Inferior parietal cortex (tissue), 1 donor: ENCODE measurements at regions not wholly inside any gene's neighbourhood (a gene's known extent, or its start where the extent isn't known, plus 50 kb on each side); places are given as distances from the start of the nearest gene placed in this dataset.
"Not testable (repeated sequence)": the region's sequence is repeated elsewhere in the genome, so short reads cannot be mapped to it uniquely, and the experiment has no call there.

Source experiments
- DNase-seq: peaks from one replicate; pipeline ENCODE4 v3.0.0-alpha.2; 2016; ENCODE audit errors: extremely low spot score

DNA sequence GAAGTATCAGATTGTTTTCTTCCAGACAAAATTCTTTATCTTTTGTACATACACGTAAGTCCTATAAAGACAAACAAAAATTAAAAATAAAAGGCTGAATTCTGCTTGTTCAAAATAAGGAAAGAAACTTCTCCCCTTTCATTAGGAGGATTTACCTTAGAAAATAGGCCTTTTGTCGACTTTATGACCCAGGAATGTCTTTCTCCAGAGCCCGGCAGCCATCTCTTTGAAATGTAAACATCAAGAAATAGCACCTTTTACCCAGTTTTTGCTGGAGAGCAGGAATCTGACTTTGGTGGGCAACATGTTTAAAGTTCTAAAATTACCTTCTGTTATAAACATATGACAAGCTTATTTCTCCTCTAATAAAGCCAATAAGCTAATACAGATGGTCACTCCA, 373.0 kb upstream of the FTMT start:
- no peak for DNase-seq

GRCh38 chr5:121479337-121479736, 372.3 kb upstream of the FTMT start:
- no peak for DNase-seq

DNA sequence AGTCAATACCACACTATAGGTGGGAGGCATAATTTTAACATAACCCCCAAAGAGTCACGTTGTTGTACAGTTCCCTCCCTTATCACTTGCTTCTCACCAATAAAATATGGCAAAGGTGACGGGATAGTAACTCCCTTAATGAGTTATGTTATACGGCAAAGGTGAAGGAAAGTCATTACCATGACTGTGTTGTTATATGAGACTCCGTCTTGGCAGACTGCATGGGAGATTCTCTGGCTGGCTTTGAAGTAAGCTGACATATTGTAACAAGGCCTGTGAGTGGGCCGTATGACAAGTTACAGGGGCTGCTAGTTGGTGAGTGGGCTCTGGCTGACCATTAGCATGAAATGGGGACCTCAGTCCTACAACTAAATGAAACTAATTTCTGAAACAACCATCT, 366.4 kb upstream of the FTMT start:
- DNase-seq = no peak

GRCh38 chr5:121485999-121486398, 365.7 kb upstream of the FTMT start:
- DNase-seq = not testable (repeated sequence)

DNA sequence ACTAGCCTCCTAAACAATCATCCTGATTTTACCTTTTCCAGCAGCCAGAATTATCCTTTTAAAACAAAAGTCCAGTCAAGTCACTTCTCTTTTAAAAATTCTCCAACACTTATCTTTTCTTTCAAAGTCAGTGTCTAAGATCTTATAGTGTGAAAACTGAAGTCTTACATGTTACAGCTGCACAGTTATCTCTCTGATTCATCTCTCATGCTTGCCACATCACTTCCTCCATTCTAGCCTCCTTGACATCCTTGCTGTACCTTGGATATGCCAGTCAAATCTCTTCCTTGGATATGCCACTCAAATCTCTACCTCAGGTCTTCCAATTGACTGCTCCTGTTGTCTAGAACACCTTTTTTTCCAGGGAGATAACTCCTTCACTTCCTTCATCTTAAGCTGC, 361.7 kb upstream of the FTMT start:
- DNase-seq = no peak

- DNase-seq = no peak
These were observed 354.5 kb upstream of the FTMT start for GRCh38 chr5:121497176-121497575.

GRCh38 chr5:121500310-121500709, 351.4 kb upstream of the FTMT start:
- DNase-seq = peak; percentile 33

DNA sequence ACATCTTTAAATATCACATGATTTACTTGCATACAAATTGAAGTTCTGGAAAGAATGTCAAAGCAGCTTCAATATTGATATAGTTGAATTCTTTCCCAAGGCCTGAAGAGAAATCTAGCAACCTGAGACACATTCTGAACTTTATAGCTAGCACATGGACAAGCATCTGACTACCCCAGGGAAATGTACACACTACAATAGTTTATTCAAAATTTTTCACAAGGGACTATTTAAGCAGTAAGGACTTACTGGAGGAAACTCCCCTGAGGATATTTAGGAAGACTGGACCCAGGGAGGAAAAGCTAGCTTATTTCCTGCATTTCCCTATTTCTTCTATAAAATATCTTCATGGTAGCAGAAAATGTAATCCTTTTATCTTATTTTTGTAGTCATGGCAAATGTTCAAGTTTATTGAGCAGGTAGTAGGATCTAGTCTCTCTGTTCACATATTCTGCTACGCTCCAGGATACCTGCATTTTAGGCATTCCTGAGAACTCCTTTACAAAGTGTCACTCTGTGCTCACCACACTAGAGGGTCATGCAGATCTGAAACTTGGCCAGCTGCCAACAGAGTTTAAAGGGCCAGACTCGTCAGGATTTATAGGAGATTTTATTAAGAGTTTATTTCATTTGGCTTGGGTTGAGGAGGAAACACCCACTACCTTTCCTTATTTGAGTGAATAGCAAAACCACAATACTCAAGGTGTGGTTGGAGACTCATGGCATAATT, 348.4 kb upstream of the FTMT start:
- DNase-seq = peak; percentile 11

DNA sequence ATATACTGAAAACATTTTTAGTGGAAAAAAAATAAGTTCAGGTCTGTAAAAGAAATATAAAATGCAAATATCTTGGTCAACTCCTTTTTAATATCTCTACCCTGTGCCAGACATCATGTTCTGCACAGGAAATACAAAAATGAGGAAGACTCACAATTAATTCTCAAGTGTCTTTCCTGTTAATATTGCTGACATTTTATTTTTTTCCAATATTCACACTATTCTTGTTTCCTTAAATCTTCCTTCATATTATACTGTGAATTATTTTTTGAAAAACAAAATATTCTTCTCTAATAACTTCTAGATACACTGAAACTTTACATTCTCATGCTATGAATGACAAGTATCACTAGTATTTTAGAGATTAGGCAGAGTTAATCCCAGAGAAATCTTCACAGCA, 334.7 kb upstream of the FTMT start:
- DNase-seq = no peak

DNA sequence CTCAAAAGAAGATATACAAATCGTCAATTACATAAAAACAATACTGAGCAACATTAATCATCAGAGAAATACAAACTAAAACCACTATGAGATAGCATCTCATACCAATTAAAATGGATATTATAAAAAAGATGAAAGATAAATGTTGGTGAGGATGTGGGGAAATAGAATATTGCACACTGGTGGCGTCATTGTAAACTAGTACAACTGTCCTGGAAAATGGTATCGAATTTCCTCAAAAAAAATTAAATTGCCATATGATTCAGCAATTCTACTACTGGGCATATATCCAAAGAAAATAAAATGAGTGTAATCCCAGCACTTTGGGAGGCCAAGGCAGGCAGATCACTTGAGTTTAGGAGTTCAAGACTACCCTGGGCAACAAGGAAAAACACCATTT, 326.0 kb upstream of the FTMT start:
- DNase-seq = no peak

GRCh38 chr5:121526908-121527307, 324.8 kb upstream of the FTMT start:
- DNase-seq = no peak

DNA sequence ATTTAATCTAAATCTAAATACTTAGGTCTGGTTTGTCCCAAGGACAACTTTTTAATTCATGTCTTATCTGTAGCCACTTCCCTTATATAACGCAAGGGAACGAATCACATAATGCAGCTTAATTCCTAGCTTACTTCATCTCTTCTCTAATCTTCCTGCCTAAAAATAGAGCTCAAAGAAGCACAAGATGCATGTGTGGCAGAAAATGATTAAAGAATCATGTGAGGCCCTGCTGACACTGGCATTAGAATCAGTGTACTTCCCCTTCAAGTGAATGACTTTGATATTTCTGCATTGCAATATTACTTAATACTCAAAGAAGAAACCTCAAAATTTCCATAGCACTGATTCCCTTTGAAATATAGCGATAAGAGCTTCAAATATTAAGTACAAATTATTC, 317.9 kb upstream of the FTMT start:
- no peak for DNase-seq

DNA sequence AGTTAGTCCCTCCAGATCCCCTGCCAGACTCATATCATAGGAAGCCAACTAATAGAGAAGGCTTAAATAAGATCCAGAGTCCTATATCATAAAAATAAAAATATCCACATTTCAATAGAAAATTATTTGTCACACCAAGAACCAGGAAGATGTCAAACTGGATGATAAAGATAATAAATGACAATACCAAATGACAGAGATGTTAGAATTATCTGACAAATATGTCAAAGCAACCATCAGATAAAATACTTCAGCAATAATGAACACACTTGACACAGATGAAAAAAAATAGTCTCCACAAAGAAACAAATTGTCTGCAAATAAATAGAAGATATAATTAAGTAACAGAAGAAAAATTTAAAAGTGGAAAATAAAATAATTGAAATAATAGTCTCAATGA, 300.7 kb upstream of the FTMT start:
- no peak for DNase-seq

GRCh38 chr5:121559832-121560231, 291.9 kb upstream of the FTMT start:
- no peak for DNase-seq

DNA sequence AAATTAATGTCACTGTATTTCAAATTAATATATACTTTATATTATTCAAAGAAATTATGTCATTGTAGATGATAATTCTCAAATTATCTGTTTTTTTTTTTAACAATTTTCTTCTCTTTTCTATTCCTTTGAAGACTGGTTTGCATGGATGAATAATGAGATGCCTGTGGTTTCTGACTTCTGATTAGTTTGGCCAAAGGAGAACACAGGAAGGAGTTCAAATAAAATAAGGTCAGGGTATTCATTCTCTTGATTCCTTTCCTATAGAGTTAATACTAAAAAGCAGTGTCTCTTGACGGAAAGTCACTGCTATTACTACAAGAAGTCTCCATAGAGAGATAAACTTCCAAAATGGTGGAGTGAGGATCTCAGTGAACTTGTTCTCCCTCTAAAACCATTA, 279.6 kb upstream of the FTMT start:
- no peak for DNase-seq

- no peak for DNase-seq
These were observed 277.8 kb upstream of the FTMT start for GRCh38 chr5:121573721-121574382.

DNA sequence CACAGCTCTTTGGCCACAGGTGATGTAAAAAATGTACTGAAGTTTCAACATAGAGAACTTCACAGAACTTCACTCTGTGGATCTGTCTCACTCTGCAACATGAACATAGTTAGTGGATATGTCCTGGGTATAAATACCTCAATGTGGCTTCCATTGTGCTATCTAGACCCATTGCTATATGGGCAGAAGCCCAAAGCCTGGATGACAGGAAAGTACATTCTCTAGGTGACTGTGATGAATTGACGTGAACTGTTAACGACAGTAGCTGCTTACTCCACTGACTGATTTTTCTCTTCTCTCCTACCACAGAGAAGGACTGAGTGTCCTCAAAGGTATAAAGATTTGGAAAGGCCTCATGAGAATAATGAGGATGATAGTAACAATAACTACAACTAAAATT, 270.1 kb upstream of the FTMT start:
- DNase-seq = no peak

DNA sequence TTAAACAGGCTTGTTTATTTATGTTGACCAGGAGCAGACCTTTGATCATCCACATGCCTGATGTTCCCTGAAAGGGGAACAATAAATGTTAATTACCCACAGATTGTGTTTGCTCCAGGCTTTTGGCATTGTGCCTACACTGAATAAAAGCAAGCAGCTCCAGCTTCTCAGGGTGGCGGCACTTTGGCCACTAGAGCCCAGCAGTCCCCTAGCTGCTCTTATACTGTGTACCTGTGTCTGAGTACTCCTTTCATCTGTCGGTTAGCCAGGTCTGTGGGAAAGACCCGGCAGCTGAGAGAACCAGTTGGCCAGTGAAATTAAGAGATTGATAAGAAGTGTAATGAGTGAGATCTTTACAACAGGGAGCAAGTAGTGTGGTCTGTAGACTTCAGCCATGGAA, 254.8 kb upstream of the FTMT start:
- no peak for DNase-seq

DNA sequence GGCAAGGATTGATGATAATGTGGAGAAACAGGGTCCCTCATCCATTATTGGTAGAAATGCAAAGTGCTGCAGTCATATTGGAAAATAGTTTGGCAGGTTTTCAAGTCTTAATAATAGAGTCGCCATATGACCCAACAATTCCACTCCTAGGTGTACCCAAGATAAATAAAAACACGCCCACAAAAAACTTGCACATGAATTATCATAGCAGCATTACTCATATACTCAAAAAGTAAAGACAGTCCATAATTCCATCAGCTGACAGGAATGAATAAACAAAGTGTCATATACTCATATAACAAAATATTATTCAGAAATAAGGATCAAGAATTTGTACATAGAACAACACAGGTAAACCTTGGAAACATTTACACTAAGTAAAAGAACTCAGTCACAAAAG, 242.9 kb upstream of the FTMT start:
- DNase-seq = no peak

DNA sequence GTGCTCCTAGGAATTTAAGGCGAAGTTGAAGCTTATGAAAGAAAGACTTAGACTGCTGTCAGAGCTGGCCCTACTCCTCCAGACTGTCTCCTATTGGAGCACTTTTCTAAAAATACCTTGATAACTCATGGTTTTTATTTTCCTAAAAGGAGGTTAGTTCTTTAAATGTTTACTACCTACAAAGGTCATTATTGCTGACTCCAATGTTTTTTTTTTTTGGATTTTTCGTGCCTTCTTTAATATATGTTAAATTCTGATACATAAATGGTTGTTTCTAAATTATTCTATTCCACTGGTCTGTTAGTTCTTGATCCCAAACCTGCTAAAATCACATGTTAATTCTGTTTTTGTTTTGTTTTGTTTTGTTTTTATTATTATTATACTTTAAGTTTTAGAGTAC, 227.6 kb upstream of the FTMT start:
- no peak for DNase-seq

GRCh38 chr5:121628783-121629182, 222.9 kb upstream of the FTMT start:
- no peak for DNase-seq

DNA sequence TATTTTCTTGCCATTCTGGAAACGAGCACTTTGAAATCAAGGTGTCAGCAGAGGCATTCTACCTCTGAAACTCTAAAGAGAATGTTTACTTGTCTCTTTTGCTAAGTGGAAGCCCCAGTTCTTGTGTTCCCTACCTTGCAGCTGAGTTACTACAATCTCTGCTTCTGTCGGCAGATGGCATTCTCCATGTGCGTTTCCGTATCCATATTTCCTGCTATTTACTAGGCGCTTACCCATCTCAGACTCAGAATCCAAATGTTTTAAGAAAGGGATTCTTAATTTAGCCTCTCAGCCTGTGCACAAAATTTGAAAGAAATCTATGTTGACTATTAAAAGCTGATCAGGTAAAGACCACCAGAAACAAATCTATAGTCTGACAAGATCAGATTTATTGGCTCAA, 221.3 kb upstream of the FTMT start:
- peak; percentile 49 for DNase-seq

GRCh38 chr5:121634946-121635345, 216.7 kb upstream of the FTMT start:
- no peak for DNase-seq

- DNase-seq = no peak
These were observed 213.6 kb upstream of the FTMT start for GRCh38 chr5:121638126-121638525.
